Keratinocyte (primary cell): ENCODE measurements at regions not wholly inside any gene's neighbourhood (a gene's known extent, or its start where the extent isn't known, plus 50 kb on each side); places are given as distances from the start of the nearest gene placed in this dataset.

ENCODE experiments used
- DNase-seq: peaks from one replicate; pipeline ENCODE4 v3.0.0-alpha.2; 2011; ENCODE audit warnings: low read depth, missing footprints, low spot score
- FAIRE-seq: peaks from 2 replicates; lab custom pipeline; 2011; peaks lifted over from hg19 to GRCh38; lab: Jason Lieb, UNC
- H2AFZ ChIP-seq: 2 replicates; pipeline ENCODE4 v1.6.0; 2012; ENCODE audit warnings: low read length, control low read depth, inconsistent platforms; ENCODE audit not compliant: control insufficient read depth
- H3K27ac ChIP-seq: 2 replicates; pipeline ENCODE4 v1.5.1; 2011; ENCODE audit warnings: low read length; ENCODE audit not compliant: control insufficient read depth, insufficient read depth
- H3K27me3 ChIP-seq: 3 replicates; pipeline ENCODE4 v1.6.0; 2011; ENCODE audit warnings: low read length; ENCODE audit not compliant: control insufficient read depth, insufficient read depth; ENCODE audit errors: extremely low read depth
- H3K36me3 ChIP-seq, 2 experiments: 2 replicates in 1 of 2; 3 replicates in 1 of 2; pipeline ENCODE4 v1.5.1; 2011; ENCODE audit warnings: low read length in 2 of 2, mild to moderate bottlenecking in 1 of 2; ENCODE audit not compliant: control insufficient read depth in 2 of 2, insufficient read depth in 2 of 2; ENCODE audit errors: extremely low read depth in 1 of 2
- H3K4me1 ChIP-seq: 3 replicates; pipeline ENCODE4 v1.5.1; 2011; ENCODE audit warnings: low read length; ENCODE audit not compliant: control insufficient read depth, insufficient read depth; ENCODE audit errors: extremely low read depth
- H3K4me2 ChIP-seq: 3 replicates; pipeline ENCODE4 v1.6.0; 2011; ENCODE audit warnings: low read depth, low read length; ENCODE audit not compliant: control insufficient read depth, insufficient read depth; ENCODE audit errors: extremely low read depth
- H3K4me3 ChIP-seq, 3 experiments: fragments of 200-600 bp in 1 of 3; sonication (generic) in 1 of 3; 2 replicates in 2 of 3; 3 replicates in 1 of 3; pipeline ENCODE4 v1.5.1; 2011 to 2016; ENCODE audit warnings: low read length in 3 of 3, mild to moderate bottlenecking in 3 of 3, control low read depth in 2 of 3, inconsistent platforms in 1 of 3, low read depth in 1 of 3, mixed read lengths in 1 of 3, mixed run types in 1 of 3, moderate library complexity in 1 of 3; ENCODE audit not compliant: control insufficient read depth in 2 of 3, insufficient read depth in 2 of 3; ENCODE audit errors: extremely low read depth in 1 of 3
- H3K79me2 ChIP-seq: 2 replicates; pipeline ENCODE4 v1.6.0; 2012; ENCODE audit warnings: low read length; ENCODE audit not compliant: control insufficient read depth, insufficient read depth
- H3K9ac ChIP-seq: 3 replicates; pipeline ENCODE4 v1.6.0; 2011; ENCODE audit warnings: low read length; ENCODE audit not compliant: control insufficient read depth, insufficient read depth; ENCODE audit errors: extremely low read depth
- H3K9me1 ChIP-seq: 3 replicates; pipeline ENCODE4 v1.6.0; 2011; ENCODE audit warnings: low read length; ENCODE audit not compliant: control insufficient read depth, insufficient read depth; ENCODE audit errors: extremely low read depth
- H3K9me3 ChIP-seq: 2 replicates; pipeline ENCODE4 v1.5.1; 2012; ENCODE audit warnings: low read depth, low read length; ENCODE audit not compliant: control insufficient read depth
- H4K20me1 ChIP-seq: 3 replicates; pipeline ENCODE4 v1.6.0; 2011; ENCODE audit warnings: low read length; ENCODE audit not compliant: control insufficient read depth, insufficient read depth; ENCODE audit errors: extremely low read depth
- CTCF ChIP-seq, 3 experiments: IDR thresholded peaks in 1 of 3; conservative IDR thresholded peaks in 1 of 3; optimal IDR thresholded peaks in 1 of 3; 2 replicates in 2 of 3; 3 replicates in 1 of 3; pipeline versions ENCODE3 to v1.5.1; 2011; ENCODE audit warnings: low read length in 3 of 3, mild to moderate bottlenecking in 3 of 3, moderate library complexity in 2 of 3, control low read depth in 1 of 3, inconsistent platforms in 1 of 3; ENCODE audit not compliant: insufficient read depth in 2 of 3; ENCODE audit errors: extremely low read depth in 1 of 3
- EZH2 ChIP-seq: IDR thresholded peaks from one replicate; pipeline ENCODE4 v1.6.1; 2012; ENCODE audit warnings: inconsistent platforms, mild to moderate bottlenecking, low read length, moderate library complexity
- dilution Hi-C: fragments of 300-500 bp; cut with MboI; formaldehyde crosslinking; loops from one replicate; pipeline ENCODE4 v1.7.0; 2020; ENCODE audit warnings: low sequenced_read_pairs; ENCODE audit not compliant: extremely low pct_ligation_motif_present

DNA sequence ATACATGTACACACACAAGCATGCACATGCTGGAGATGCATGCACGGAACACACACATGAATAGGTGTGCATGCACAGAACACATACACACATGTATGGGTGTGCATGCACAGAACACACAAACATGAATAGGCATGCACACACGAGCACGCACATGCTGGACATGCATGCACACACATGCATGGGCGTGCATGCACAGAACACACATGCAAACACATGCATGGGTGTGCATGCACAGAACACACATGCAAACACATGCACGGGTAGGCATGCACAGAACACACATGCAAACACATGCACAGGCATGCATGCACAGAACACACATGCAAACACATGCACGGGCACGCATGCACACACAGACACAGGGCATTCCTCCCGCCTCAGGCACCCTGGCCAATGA, 382.3 kb downstream of the IRX2 start:
- TF ChIP-seq CTCF (optimal IDR thresholded peaks at IDR 0.05 in 1 of 3, IDR thresholded peaks at IDR 0.05 in 1 of 3, conservative IDR thresholded peaks at IDR 0.05 in 1 of 3; ENCODE audit: extremely low read depth in 1 of 3, insufficient read depth in 2 of 3, low read length in 3 of 3) (no peak), EZH2 (no peak)
- Histone ChIP-seq H3K9ac (no peak overlapping the region), H3K36me3 (no peaks in the 10 kb centered on the region), H3K9me1 (no peaks in the 10 kb centered on the region), H3K27me3 (no peaks in the 10 kb centered on the region), H4K20me1 (no peaks in the 10 kb centered on the region), H3K9me3 (peaks cover 12% of the 10 kb centered on the region), H3K4me2 (no peak overlapping the region), H3K4me1 (no peaks in the 10 kb centered on the region), H2AFZ (no peak overlapping the region), H3K4me3 (no peak overlapping the region), H3K79me2 (no peaks in the 10 kb centered on the region), H3K27ac (no peak overlapping the region)
- FAIRE-seq (no peak), DNase-seq (no peak)
- dilution Hi-C loops, result no loop called here

GRCh38 chr5:2366816-2367215, 384.7 kb downstream of the IRX2 start:
- H3K9me3 ChIP-seq, result peaks cover 10% of the 10 kb centered on the region
- FAIRE-seq (no peak), DNase-seq (no peak)

More at GRCh38 chr5:2366816-2367215, 384.7 kb downstream of the IRX2 start:
- TF ChIP-seq EZH2 (no peak), CTCF (optimal IDR thresholded peaks at IDR 0.05 in 1 of 3, IDR thresholded peaks at IDR 0.05 in 1 of 3, conservative IDR thresholded peaks at IDR 0.05 in 1 of 3; ENCODE audit: extremely low read depth in 1 of 3, insufficient read depth in 2 of 3, low read length in 3 of 3) (no peak)
- no peaks in the 10 kb centered on the region for H3K79me2 ChIP-seq
- dilution Hi-C loops, result no loop called here
- no peak overlapping the region for H2AFZ ChIP-seq
- no peaks in the 10 kb centered on the region for H3K36me3 ChIP-seq
- H3K27ac ChIP-seq, result no peak overlapping the region
- no peaks in the 10 kb centered on the region for H4K20me1 ChIP-seq
- no peaks in the 10 kb centered on the region for H3K27me3 ChIP-seq
- no peaks in the 10 kb centered on the region for H3K4me1 ChIP-seq
- H3K9me1 ChIP-seq, result no peaks in the 10 kb centered on the region
- no peak overlapping the region for H3K4me2 ChIP-seq
- no peak overlapping the region for H3K9ac ChIP-seq
- H3K4me3 ChIP-seq, result no peak overlapping the region
